Mesodermal cell (in vitro differentiated cells): ENCODE measurements at regions not wholly inside any gene's neighbourhood (a gene's known extent, or its start where the extent isn't known, plus 50 kb on each side); places are given as distances from the start of the nearest gene placed in this dataset.
"Not testable (repeated sequence)": the region's sequence is repeated elsewhere in the genome, so short reads cannot be mapped to it uniquely, and the experiment has no call there.

Source experiments
- H3K27ac ChIP-seq: 2 replicates; pipeline ENCODE4 v1.7.0; 2013; ENCODE audit warnings: mild to moderate bottlenecking, low read depth, low read length, moderate library complexity; ENCODE audit not compliant: severe bottlenecking
- H3K36me3 ChIP-seq: 2 replicates; pipeline ENCODE4 v1.7.1; 2013; ENCODE audit warnings: mild to moderate bottlenecking, low read length, moderate library complexity; ENCODE audit not compliant: control insufficient read depth, insufficient read depth
- H3K4me1 ChIP-seq: one replicate; pipeline ENCODE4 v1.7.1; 2013; ENCODE audit warnings: mild to moderate bottlenecking, low read length; ENCODE audit not compliant: insufficient read depth, control insufficient read depth, poor library complexity, severe bottlenecking
- H3K4me3 ChIP-seq: 2 replicates; pipeline ENCODE4 v1.7.0; 2013; ENCODE audit warnings: low read length, control low read depth, mild to moderate bottlenecking; ENCODE audit not compliant: insufficient read depth, poor library complexity, severe bottlenecking; ENCODE audit errors: extremely low read depth
- H3K9me3 ChIP-seq: 2 replicates; pipeline ENCODE4 v1.7.1; 2013; ENCODE audit warnings: mild to moderate bottlenecking, low read length, moderate library complexity; ENCODE audit not compliant: control insufficient read depth
- WGBS, 2 experiments: methylation state at CpG; one replicate each; pipeline ENCODE4 v1.1.5; 2013; ENCODE audit warnings: missing lambda C conversion rate in 2 of 2; ENCODE audit not compliant: insufficient coverage in 2 of 2; 5-methylcytosine and 5-hydroxymethylcytosine counted together

DNA sequence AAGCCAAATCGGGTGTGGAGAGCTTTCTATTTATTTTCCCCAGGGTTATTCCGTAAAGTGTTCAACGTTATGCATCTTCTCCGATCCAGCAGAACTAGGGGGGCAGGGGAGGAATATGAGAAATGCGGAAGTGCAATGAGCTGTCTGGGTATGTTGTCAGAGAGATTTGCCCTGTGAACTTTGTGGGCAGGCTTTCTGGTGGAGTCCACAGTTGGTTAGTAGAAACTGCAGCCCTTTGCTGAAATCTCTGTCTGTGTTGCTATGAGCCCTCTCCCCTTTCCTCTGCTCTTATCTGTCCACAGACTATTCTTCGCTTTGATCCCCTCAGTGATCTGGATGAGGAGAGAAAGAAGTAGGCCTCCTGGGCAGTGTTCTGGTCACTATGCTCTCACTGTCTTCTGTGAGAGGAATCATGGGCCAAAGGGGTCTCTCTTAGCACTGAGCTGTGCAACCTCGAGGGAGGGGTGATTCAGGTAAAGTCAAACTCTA is 158.9 kb upstream of the FUT9 start:
- WGBS, 2 experiments: 76 to 95% methylated on average over 5 to 6 of the region's 7 CpGs
- Histone ChIP-seq H3K36me3 (no peaks in the 10 kb centered on the region), H3K4me1 (no peaks in the 10 kb centered on the region), H3K4me3 (no peak overlapping the region), H3K9me3 (no peaks in the 10 kb centered on the region), H3K27ac (no peak overlapping the region)

DNA sequence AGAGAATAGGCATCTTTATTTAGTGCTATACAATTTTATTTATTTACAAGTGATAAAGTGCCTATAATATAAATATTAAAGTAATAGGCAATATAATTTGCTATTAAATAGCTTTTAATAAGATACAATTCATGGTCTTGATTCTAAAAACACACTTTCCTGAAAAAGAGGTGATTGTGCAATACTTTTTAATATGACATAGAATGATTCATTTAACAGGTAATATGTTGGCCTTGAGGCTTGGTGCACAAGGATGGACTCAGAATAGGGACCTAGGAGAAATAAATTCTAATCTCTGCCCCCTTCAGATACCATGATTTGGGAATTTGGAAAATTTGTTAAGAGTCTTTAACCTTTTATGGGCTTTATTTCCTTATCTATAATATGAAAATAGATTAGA is 149.9 kb upstream of the FUT9 start:
- H3K4me1 ChIP-seq: no peaks in the 10 kb centered on the region
- no peak overlapping the region for H3K27ac ChIP-seq
- no peaks in the 10 kb centered on the region for H3K36me3 ChIP-seq
- no peaks in the 10 kb centered on the region for H3K9me3 ChIP-seq
- H3K4me3 ChIP-seq: no peak overlapping the region

DNA sequence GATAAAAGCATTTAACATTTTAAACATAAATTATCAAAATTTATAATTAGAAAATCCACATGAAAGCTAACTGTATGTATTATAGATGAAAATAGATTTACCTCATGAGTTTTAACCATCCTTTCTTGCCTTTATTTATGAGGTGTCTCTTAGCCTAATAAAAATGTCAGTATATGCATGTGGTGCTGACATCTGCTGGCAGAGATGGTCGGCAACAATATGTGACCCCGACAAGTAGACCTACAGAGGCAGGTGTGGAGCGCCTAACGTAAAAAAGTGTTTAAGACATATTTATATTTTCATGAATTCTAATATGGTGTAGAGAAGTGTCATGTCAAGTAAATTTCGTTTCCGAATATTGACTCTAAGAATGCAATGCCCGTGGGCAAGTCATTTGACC is 149.0 kb upstream of the FUT9 start:
- no peaks in the 10 kb centered on the region for H3K4me1 ChIP-seq
- no peaks in the 10 kb centered on the region for H3K9me3 ChIP-seq
- no peaks in the 10 kb centered on the region for H3K36me3 ChIP-seq
- no peak overlapping the region for H3K27ac ChIP-seq
- 31 to 73% methylated on average over 3 of the region's 7 CpGs for whole genome bisulfite sequencing, 2 experiments
- H3K4me3 ChIP-seq: no peak overlapping the region

DNA sequence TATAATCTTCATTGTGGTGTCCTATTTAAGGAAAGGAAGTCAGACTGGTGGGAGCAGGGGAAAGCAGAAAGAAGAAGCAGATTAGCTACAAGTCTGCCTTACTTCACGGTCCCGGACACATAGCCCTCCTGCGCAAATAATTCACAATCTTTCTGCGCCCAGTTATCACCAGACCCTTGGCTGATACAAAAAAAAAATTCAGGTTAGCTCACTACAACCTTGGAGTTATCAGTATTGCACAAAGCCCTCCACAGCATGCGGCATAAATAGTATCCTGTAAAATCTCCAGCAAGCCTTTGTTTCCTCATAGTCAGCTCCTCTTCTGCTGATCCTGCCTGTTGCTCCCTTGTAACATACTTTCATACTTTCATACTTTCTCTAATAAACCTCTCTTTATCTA is 148.6 kb upstream of the FUT9 start:
- WGBS, 2 experiments: 95 to 98% methylated on average over 5 of the region's 5 CpGs
- Histone ChIP-seq H3K4me1 (no peaks in the 10 kb centered on the region), H3K4me3 (no peak overlapping the region), H3K27ac (no peak overlapping the region), H3K36me3 (no peaks in the 10 kb centered on the region), H3K9me3 (no peaks in the 10 kb centered on the region)

DNA sequence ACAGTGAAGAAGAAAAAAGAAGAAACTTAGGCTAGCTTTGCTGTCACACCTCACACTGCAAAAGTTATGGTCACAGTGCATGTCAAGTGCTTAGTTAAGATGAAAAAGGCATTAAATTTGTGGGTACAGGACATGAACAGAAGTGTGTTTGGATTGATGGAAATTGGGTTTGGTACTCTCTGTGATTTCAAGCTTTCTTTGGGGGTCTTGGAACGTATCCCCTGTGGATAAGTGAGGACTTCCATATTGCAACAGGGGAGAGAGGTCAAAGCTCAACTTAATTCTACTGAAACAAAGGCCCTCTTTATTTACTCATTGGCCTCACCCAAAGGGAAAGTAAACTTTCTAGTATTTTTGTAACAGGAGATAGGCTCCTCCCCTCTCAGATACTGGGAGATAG is 138.3 kb upstream of the FUT9 start:
- Histone ChIP-seq H3K36me3 (no peaks in the 10 kb centered on the region), H3K4me1 (no peaks in the 10 kb centered on the region), H3K9me3 (no peaks in the 10 kb centered on the region), H3K4me3 (no peak overlapping the region), H3K27ac (no peak overlapping the region)
- no CpG with 5 or more reads among the region's 1 CpG for WGBS, 2 experiments

DNA sequence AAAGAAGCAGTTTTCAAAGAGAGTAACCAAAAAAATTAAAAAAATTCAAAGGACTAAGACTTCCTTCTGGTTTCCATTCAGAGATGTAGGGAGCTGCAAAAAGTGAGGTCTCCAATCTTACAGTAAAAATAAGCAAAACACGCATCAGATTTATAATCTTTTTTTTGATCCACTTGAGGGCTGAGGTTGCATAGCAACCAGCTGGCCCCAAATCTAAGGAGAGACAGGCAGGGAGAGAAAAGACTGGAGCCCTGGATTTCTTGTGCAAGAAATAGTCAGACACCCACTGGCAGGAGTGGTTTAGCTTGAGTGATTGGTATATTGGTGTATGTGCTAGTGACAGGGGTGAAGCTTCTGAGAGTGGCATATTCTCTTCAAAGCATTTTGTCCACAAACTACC is 135.9 kb upstream of the FUT9 start:
- no CpG with 5 or more reads among the region's 1 CpG for WGBS, 2 experiments
- no peak overlapping the region for H3K27ac ChIP-seq
- H3K4me3 ChIP-seq: no peak overlapping the region
- H3K36me3 ChIP-seq: no peaks in the 10 kb centered on the region
- no peaks in the 10 kb centered on the region for H3K9me3 ChIP-seq
- no peaks in the 10 kb centered on the region for H3K4me1 ChIP-seq

DNA sequence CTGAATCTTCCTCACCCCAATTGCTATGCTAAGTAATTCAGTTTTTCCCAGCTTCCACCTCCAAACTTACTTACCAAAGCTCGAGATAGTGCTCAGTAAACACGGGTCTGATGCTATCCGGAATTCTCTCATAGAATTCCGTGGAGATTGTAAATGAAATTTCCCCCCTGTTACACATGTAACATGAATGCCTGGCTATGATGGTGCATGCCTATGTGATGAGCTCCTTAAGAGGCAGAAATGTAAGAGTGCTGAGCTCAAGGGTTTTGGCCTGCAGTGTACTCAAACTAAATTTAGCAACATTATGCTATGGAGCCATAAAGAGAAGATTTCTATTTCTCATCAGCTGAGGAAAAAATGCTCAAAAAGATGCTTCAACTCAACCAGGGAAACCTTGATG is 133.4 kb upstream of the FUT9 start:
- Histone ChIP-seq H3K36me3 (no peaks in the 10 kb centered on the region), H3K4me3 (no peak overlapping the region), H3K27ac (no peak overlapping the region), H3K4me1 (no peaks in the 10 kb centered on the region), H3K9me3 (no peaks in the 10 kb centered on the region)
- 96% methylated on average over 4 of the region's 4 CpGs; no CpG with 5 or more reads in 1 of the 2 experiments for WGBS, 2 experiments

DNA sequence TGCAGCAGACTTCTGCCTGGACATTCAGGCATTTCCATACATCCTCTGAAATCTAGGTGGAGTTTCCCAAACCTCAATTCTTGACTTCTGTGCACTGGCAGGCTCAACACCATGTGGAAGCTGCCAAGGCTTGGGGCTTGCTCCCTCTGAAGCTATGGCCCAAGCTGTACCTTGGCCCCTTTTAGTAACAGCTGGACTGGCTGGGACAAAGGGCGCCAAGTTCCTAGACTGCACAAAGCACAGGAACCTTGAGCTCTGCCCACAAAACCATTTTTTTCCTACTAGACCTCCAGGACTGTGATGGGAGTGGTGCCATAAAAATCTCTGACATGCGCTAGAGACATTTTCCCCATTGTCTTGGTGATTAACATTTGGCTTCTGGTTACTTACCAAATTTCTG is 127.1 kb upstream of the FUT9 start:
- not testable (repeated sequence) for H3K36me3 ChIP-seq, H3K27ac ChIP-seq, H3K4me1 ChIP-seq, H3K9me3 ChIP-seq, H3K4me3 ChIP-seq
- 100% methylated on average over 2 of the region's 2 CpGs for WGBS, 2 experiments

DNA sequence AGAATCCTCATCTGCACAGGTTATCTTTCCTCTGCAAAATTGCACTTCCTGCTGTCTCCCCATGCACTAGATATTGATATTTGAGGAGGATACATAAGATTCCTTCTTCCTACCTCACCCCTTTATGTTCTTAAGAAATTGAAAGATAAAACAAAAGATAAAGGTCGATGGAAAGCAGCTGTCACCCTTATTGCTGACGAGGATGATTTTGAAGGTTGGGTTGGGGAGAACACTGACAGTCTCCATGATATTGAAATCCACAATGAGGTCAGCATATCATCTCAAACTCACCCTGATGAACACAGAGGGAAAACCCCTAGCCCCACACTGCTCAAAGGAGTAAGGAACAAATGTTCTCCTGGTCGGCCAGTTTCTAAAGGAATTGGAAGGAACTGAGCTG is 110.6 kb upstream of the FUT9 start:
- Histone ChIP-seq H3K27ac (no peak overlapping the region), H3K4me3 (no peak overlapping the region)
- no CpG with 5 or more reads among the region's 3 CpGs for WGBS, 2 experiments

DNA sequence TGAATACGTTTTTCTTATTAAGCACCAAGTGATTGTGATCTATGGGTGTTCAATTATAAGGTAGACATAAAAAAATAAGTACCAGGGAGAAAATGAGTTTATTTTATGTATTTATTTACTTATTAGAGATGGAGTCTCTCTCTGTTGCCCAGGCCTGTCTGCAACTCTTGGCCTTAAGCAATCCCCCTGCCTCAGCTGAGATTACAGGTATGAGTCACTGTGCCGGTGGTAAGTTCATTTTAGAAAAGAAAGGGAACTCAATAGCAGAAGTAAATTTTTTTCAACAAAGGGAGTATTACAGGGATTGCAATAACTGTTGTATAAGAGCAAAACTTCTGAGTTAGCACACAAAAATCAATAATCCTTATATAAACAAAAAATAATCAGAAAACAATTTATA is 98.7 kb upstream of the FUT9 start:
- H3K9me3 ChIP-seq: no peaks in the 10 kb centered on the region
- no peak overlapping the region for H3K4me3 ChIP-seq
- no CpG with 5 or more reads among the region's 2 CpGs for WGBS, 2 experiments
- no peak overlapping the region for H3K27ac ChIP-seq
- no peaks in the 10 kb centered on the region for H3K36me3 ChIP-seq
- no peaks in the 10 kb centered on the region for H3K4me1 ChIP-seq

More for the DNA sequence above, 110.6 kb upstream of the FUT9 start:
- H3K4me1 ChIP-seq: no peaks in the 10 kb centered on the region
- H3K9me3 ChIP-seq: no peaks in the 10 kb centered on the region
- H3K36me3 ChIP-seq: no peaks in the 10 kb centered on the region

DNA sequence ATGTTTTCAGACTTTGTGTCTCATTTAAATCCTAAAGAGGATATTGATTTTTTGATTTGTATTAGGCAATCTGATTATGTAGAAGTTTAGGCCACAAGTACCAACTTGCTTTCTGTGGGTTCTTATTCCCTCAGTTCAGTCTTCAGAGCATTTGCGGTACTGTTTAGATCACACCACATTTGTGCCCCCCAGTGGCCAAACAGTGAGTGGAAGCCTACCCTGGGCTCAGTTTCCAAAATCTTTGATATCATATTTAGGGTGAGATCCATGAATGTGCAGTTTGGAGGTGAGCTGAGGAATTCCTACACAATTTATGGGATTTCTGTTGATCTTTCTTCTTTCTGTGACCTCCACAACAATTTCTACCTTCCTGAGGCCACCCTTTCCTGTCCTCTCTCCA is 92.3 kb upstream of the FUT9 start:
- H3K9me3 ChIP-seq: no peaks in the 10 kb centered on the region
- no peaks in the 10 kb centered on the region for H3K36me3 ChIP-seq
- WGBS, 2 experiments: 80% methylated on average over 1 of the region's 1 CpG; no CpG with 5 or more reads in 1 of the 2 experiments
- no peak overlapping the region for H3K27ac ChIP-seq
- no peaks in the 10 kb centered on the region for H3K4me1 ChIP-seq
- H3K4me3 ChIP-seq: no peak overlapping the region

DNA sequence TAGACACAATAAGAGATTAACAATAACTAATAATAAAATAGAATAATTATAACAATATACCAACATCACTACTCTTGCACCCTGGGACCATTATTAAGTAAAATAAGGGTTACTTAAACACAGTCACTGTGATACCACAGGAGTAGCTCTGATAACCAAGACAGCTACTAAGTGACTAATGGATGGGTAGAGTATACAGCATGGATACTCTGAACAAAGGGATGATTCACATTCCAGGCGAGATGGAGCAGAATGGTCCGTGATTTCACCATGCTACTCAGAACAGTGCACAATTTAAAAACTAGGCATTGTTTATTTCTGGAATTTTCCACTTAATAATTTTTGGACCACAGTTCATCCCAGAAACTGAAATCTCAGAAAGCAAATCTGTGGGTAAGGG is 80.0 kb upstream of the FUT9 start:
- 100% methylated on average over 2 of the region's 2 CpGs; no CpG with 5 or more reads in 1 of the 2 experiments for WGBS, 2 experiments
- H3K4me1 ChIP-seq: no peaks in the 10 kb centered on the region
- no peaks in the 10 kb centered on the region for H3K36me3 ChIP-seq
- H3K9me3 ChIP-seq: no peaks in the 10 kb centered on the region
- no peak overlapping the region for H3K27ac ChIP-seq
- H3K4me3 ChIP-seq: no peak overlapping the region
